ENCODE measurements at regions not wholly inside any gene's neighbourhood (a gene's known extent, or its start where the extent isn't known, plus 50 kb on each side); places are given as distances from the start of the nearest gene placed in this dataset.

DNA sequence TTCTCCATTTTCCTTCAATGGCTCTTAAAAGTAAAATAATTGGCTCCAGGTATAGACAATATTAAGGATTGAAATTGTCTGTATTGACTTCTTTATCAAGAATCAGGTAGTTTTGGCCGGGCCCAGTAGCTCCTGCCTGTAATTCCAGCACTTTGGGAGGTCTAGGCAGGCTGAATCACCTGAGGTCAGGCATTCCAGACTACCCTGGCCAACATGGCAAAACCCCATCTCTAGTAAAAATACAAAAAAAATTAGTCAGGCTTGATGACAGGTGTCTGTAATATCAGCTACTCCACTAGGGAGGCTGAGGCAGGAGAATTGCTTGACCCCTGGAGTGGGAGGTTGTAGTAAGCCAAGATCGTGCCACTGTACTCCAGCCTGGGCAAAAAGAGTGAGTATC lies 1008.5 kb upstream of the EEF2KMT start:
- no peak for TF ChIP-seq CTCF (IDR thresholded peaks at IDR 0.05; ENCODE audit: low read depth, low read length)
- no peak overlapping the region for H3K4me3 ChIP-seq (ENCODE audit: low read depth, low read length)

DNA sequence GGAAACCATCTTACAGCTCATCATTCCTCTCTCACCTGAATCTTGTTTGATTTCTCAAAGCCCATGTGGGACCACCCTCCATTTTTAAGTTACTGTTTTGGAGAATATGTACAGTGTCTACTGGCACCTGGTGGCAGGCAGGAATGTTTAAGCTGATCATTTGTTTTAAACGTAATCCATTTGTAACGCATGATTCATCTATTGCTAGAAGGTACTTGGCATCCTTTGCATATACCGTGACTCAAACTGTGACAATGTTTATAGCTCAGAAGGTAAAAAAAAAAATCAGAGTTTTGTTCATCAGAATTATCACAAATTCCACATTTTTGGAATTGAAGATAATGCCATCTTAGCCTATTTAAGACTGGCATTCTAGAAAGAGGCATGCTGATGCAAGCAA lies 1007.5 kb upstream of the EEF2KMT start:
- no peak overlapping the region for H3K4me3 ChIP-seq (ENCODE audit: low read depth, low read length)
- TF ChIP-seq CTCF (IDR thresholded peaks at IDR 0.05; ENCODE audit: low read depth, low read length), result no peak

GRCh38 chr16:6104428-6104827 lies 1006.8 kb upstream of the EEF2KMT start:
- H3K4me3 ChIP-seq (ENCODE audit: low read depth, low read length), result no peak overlapping the region
- TF ChIP-seq CTCF (IDR thresholded peaks at IDR 0.05; ENCODE audit: low read depth, low read length), result no peak

DNA sequence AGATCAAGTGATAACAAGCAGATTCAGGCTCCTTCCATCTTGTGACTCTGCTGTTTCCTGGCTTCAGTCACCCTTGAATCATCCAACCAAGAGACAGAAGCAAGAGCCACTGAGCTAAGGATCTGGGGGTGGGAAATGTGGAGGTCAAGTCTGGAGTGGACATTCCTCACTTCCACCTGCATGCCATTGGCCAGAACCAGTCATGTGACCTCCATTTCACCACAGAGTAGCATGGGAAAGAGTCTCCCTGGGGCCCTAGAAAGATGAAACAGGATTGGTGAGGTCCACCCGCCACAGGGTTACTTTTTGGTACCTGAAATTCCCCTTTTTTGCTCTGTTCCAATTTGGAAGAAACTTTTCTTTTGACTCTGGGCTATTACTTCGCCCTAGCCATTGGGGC lies 1006.0 kb upstream of the EEF2KMT start:
- TF ChIP-seq CTCF (IDR thresholded peaks at IDR 0.05; ENCODE audit: low read depth, low read length), result no peak
- no peak overlapping the region for H3K4me3 ChIP-seq (ENCODE audit: low read depth, low read length)

DNA sequence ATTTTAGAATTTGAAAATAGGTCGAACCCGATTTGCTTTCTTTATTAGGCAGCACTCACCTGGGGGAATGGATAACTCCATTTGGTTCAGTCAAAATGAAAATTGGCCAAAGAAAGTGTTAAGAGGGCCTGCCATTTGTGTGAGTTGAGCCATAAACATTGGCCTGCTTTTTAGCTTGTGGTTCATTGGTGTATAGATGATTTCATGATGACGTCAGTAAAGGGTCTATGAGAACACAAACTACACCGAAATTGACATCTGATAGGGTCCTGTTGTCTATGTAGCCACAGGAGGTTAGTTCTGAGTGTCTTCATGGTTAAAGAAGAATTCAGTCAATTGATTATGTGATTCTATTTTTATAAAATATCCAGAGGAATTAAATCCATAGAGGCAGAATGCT lies 1001.5 kb upstream of the EEF2KMT start:
- no peak for TF ChIP-seq CTCF (IDR thresholded peaks at IDR 0.05; ENCODE audit: low read depth, low read length)
- no peak overlapping the region for H3K4me3 ChIP-seq (ENCODE audit: low read depth, low read length)

- H3K4me3 ChIP-seq (ENCODE audit: low read depth, low read length), result no peak overlapping the region
- TF ChIP-seq CTCF (IDR thresholded peaks at IDR 0.05; ENCODE audit: low read depth, low read length), result no peak
These were observed 999.5 kb upstream of the EEF2KMT start for GRCh38 chr16:6096931-6097670.

DNA sequence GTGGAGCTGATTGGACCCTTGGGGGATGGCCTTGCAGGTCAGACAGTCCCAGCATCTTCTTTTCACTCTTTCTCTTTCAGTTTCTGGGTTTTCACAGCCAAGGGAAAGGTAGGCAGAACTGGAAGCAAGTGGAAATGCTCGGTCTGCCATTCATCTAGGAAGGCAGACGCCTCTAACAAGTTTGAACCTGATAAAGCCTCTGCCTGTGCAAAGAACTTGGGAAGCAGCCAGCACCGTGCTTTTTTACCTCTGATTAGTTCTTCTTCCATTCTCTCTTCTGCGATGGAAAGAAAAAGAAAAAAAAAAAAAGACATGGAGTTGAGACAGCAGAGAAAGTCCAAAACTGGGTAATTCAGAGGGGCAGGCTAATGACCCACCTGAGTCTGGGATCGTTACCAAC lies 997.8 kb upstream of the EEF2KMT start:
- H3K4me3 ChIP-seq (ENCODE audit: low read depth, low read length), result no peak overlapping the region
- no peak for TF ChIP-seq CTCF (IDR thresholded peaks at IDR 0.05; ENCODE audit: low read depth, low read length)

All from WI38 (cell line).